ENCODE measurements at regions not wholly inside any gene's neighbourhood (a gene's known extent, or its start where the extent isn't known, plus 50 kb on each side); places are given as distances from the start of the nearest gene placed in this dataset.

- H3K9me1 ChIP-seq (ENCODE audit: insufficient read depth, low read length) = no peaks in the 10 kb centered on the region
- no TSS peak for BruUV-seq (replicated peaks)
- H2BK120ac ChIP-seq (ENCODE audit: low read depth, low read length) = no peak overlapping the region
- H4K20me1 ChIP-seq (ENCODE audit: insufficient read depth, low read length) = no peaks in the 10 kb centered on the region
- in situ Hi-C loops (cut with MboI; ENCODE audit: low sequenced_read_pairs) = no loop called here
- H3K14ac ChIP-seq (replicated peaks; ENCODE audit: low read depth, low read length) = no peak overlapping the region
- no peak overlapping the region for H3K4ac ChIP-seq (ENCODE audit: low read depth, low read length)
- WGBS, 2 experiments (ENCODE audit: extremely low coverage in 2 of 2, insufficient read length in 1 of 2) = no CpG with 5 or more reads among the region's 2 CpGs
- H3K4me1 ChIP-seq (ENCODE audit: control insufficient read depth, insufficient read depth, low read length) = no peaks in the 10 kb centered on the region
- H3K9me3 ChIP-seq (ENCODE audit: control insufficient read depth, insufficient read depth, low read length) = no peaks in the 10 kb centered on the region
- no peak overlapping the region for H4K5ac ChIP-seq (ENCODE audit: low read depth, low read length)
- H2AFZ ChIP-seq (replicated peaks; ENCODE audit: low read length, poor library complexity) = no peak overlapping the region
- DNase-seq (peak; percentile 8), ATAC-seq (ENCODE audit: low read depth) (peak; percentile 67)
- H3K18ac ChIP-seq (ENCODE audit: low read depth, low read length) = no peak overlapping the region
- CTCF ChIA-PET = no interaction called here
- no peak overlapping the region for H2AK9ac ChIP-seq (replicated peaks; ENCODE audit: low read depth, low read length, poor library complexity)
- H2BK20ac ChIP-seq (ENCODE audit: low read depth, low read length) = no peak overlapping the region
- TF ChIP-seq, protein P1, sequence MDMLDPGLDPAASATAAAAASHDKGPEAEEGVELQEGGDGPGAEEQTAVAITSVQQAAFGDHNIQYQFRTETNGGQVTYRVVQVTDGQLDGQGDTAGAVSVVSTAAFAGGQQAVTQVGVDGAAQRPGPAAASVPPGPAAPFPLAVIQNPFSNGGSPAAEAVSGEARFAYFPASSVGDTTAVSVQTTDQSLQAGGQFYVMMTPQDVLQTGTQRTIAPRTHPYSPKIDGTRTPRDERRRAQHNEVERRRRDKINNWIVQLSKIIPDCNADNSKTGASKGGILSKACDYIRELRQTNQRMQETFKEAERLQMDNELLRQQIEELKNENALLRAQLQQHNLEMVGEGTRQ (IDR thresholded peaks at IDR 0.05; ENCODE audit: low read depth, low read length) = no peak
- peak; percentile 48 for TF ChIP-seq CTCF (conservative IDR thresholded peaks at IDR 0.05; ENCODE audit: low read depth, low read length)
- no peak overlapping the region for H3K27ac ChIP-seq (ENCODE audit: insufficient read depth, low read length)
- POLR2A ChIA-PET (ENCODE audit: unreplicated experiment) = no interaction called here
- H3K36me3 ChIP-seq (ENCODE audit: control insufficient read depth, insufficient read depth, low read length) = no peaks in the 10 kb centered on the region
- no peak overlapping the region for H3K56ac ChIP-seq (ENCODE audit: extremely low read depth, insufficient read depth, low read length)
- H4K91ac ChIP-seq (ENCODE audit: insufficient read depth, low read depth, low read length) = no peak overlapping the region
- H3K4me2 ChIP-seq (ENCODE audit: low read depth, low read length) = no peak overlapping the region
- H4K8ac ChIP-seq (ENCODE audit: low read depth in 2 of 2, low read length in 2 of 2) = no peak overlapping the region
- no peak overlapping the region for H3K9ac ChIP-seq (ENCODE audit: low read depth, low read length)
- H3K79me1 ChIP-seq (ENCODE audit: low read depth in 1 of 2, low read length in 2 of 2) = no peaks in the 10 kb centered on the region
- H2BK15ac ChIP-seq (ENCODE audit: low read depth, low read length) = no peak overlapping the region
- H3K23ac ChIP-seq (ENCODE audit: low read depth, low read length) = no peak overlapping the region
- no peaks in the 10 kb centered on the region for H3K27me3 ChIP-seq (ENCODE audit: control insufficient read depth, insufficient read depth, low read length)
- dilution Hi-C loops (cut with HindIII; ENCODE audit: low sequenced_read_pairs, unreplicated experiment) = no loop called here
- no peak overlapping the region for H2BK5ac ChIP-seq (ENCODE audit: low read depth, low read length, poor library complexity, severe bottlenecking)
- no peak overlapping the region for H3K4me3 ChIP-seq (ENCODE audit: insufficient read depth, low read depth, low read length)
- H2AK5ac ChIP-seq (ENCODE audit: low read depth, low read length) = no peak overlapping the region
- intact Hi-C loops (cut with micrococcal nuclease) = loop anchor here (5.0 kb wide), 1 partner anchor 91 kb away; no protein-coding TSS in a partner anchor
Observed at GRCh38 chr10:9211228-9211627, 1156.7 kb downstream of the GATA3 start.

Data from IMR-90 (cell line).